K562 (cell line): ENCODE measurements at regions not wholly inside any gene's neighbourhood (a gene's known extent, or its start where the extent isn't known, plus 50 kb on each side); places are given as distances from the start of the nearest gene placed in this dataset.

Experiments
- BACH1 ChIP-seq: fragments of 200-800 bp; sonication (Bioruptor generic); IDR thresholded peaks from 2 replicates; pipeline ENCODE4 v1.6.1; 2016; ENCODE audit warnings: missing genetic modification characterization, missing compliant biosample characterization
- CAMTA2 ChIP-seq: fragments of 250-450 bp; sonication (Bioruptor Pico); conservative IDR thresholded peaks from 2 replicates; pipeline ENCODE4 v1.5.1; 2022
- ELF2 ChIP-seq: fragments of 250-450 bp; sonication (Bioruptor Pico); IDR thresholded peaks from 2 replicates; pipeline ENCODE4 v1.5.0; 2021; ENCODE audit warnings: mild to moderate bottlenecking
- ESRRA ChIP-seq: fragments of 450-650 bp; IDR thresholded peaks from 2 replicates; pipeline ENCODE4 v1.6.1; 2014; ENCODE audit warnings: low read depth, mild to moderate bottlenecking, moderate library complexity, borderline replicate concordance
- ESRRB ChIP-seq: fragments of 250-450 bp; sonication (Bioruptor Pico); IDR thresholded peaks from 2 replicates; pipeline ENCODE4 v1.5.0; 2020; ENCODE audit warnings: mild to moderate bottlenecking, moderate library complexity, borderline replicate concordance
- HMGN3 ChIP-seq: IDR thresholded peaks from 2 replicates; pipeline ENCODE4 v1.6.1; 2011; ENCODE audit warnings: borderline replicate concordance, low read depth, mild to moderate bottlenecking, mixed read lengths, low read length; ENCODE audit not compliant: insufficient read length; ENCODE audit errors: extremely low read depth
- HNRNPH1 ChIP-seq: fragments of 200-400 bp; formaldehyde crosslinking; optimal IDR thresholded peaks from 2 replicates; pipeline ENCODE3; 2017; ENCODE audit warnings: low read depth, mild to moderate bottlenecking, low read length, moderate library complexity
- ILK ChIP-seq: fragments of 450-650 bp; IDR thresholded peaks from 2 replicates; pipeline ENCODE4 v1.6.1; 2016; ENCODE audit warnings: missing genetic modification characterization, low read depth, mild to moderate bottlenecking, missing compliant biosample characterization, moderate library complexity, borderline replicate concordance
- JUND ChIP-seq, 2 experiments: IDR thresholded peaks; 2 replicates in 1 of 2; 3 replicates in 1 of 2; pipeline ENCODE4 v1.6.1; 2011; ENCODE audit warnings: borderline replicate concordance in 2 of 2, low read depth in 2 of 2, low read length in 2 of 2, improper control_type of control experiment in 1 of 2, missing biosample characterization in 1 of 2, missing genetic modification characterization in 1 of 2, missing genetic modification reagents in 1 of 2
- KAT2B ChIP-seq: IDR thresholded peaks from one replicate; pipeline ENCODE4 v1.6.1; 2012; ENCODE audit warnings: low read depth, mild to moderate bottlenecking, control low read depth, inconsistent platforms, low read length, moderate library complexity
- KAT8 ChIP-seq: fragments of 450-650 bp; IDR thresholded peaks from 2 replicates; pipeline ENCODE4 v1.6.1; 2016; ENCODE audit warnings: low read depth, mild to moderate bottlenecking
- NFE2L1 ChIP-seq: fragments of 450-650 bp; IDR thresholded peaks from 2 replicates; pipeline ENCODE4 v1.6.1; 2016; ENCODE audit warnings: missing genetic modification characterization, low read depth, mild to moderate bottlenecking, missing compliant biosample characterization, moderate library complexity, borderline replicate concordance
- NRF1 ChIP-seq, 2 experiments: fragments of 450-650 bp; IDR thresholded peaks in 1 of 2; conservative IDR thresholded peaks in 1 of 2; 2 replicates each; pipeline ENCODE4 v1.6.1; 2014; ENCODE audit warnings: mild to moderate bottlenecking in 2 of 2
- POU5F1 ChIP-seq: fragments of 150-350 bp; IDR thresholded peaks from 2 replicates; pipeline ENCODE4 v1.6.1; 2014; ENCODE audit warnings: borderline replicate concordance, low read length, low read depth, mild to moderate bottlenecking; ENCODE audit not compliant: partially characterized antibody
- SETDB1 ChIP-seq: IDR thresholded peaks from one replicate; pipeline ENCODE4 v1.6.1; 2012; ENCODE audit warnings: low read length, control low read depth, inconsistent platforms
- SIN3B ChIP-seq: fragments of 450-650 bp; IDR thresholded peaks from 2 replicates; pipeline ENCODE4 v1.6.1; 2017; ENCODE audit warnings: low read depth, mild to moderate bottlenecking, moderate library complexity
- SIRT6 ChIP-seq: IDR thresholded peaks from one replicate; pipeline ENCODE4 v1.6.1; 2012; ENCODE audit warnings: low read depth, mild to moderate bottlenecking, control low read depth, inconsistent platforms, low read length, moderate library complexity
- SMARCB1 ChIP-seq: IDR thresholded peaks from 2 replicates; pipeline ENCODE4 v1.6.1; 2011; ENCODE audit warnings: improper control_type of control experiment, low read depth; ENCODE audit not compliant: insufficient read length
- SRSF7 ChIP-seq: fragments of 200-400 bp; formaldehyde crosslinking; optimal IDR thresholded peaks from 2 replicates; pipeline ENCODE3; 2017; ENCODE audit warnings: mild to moderate bottlenecking, low read depth, low read length
- TOE1 ChIP-seq, 2 experiments: fragments of 450-650 bp in 1 of 2; sonication (generic) in 1 of 2; formaldehyde crosslinking in 1 of 2; IDR thresholded peaks; 2 replicates each; pipeline versions ENCODE4 v1.7.1 to v1.8.0; 2016 to 2022; ENCODE audit warnings: borderline replicate concordance in 2 of 2, mild to moderate bottlenecking in 2 of 2, antibody characterized with exemption in 1 of 2, inconsistent platforms in 1 of 2, low read depth in 1 of 2, missing genetic modification reagents in 1 of 2, moderate library complexity in 1 of 2
- ZKSCAN8 ChIP-seq: fragments of 200-800 bp; sonication (Bioruptor generic); IDR thresholded peaks from 2 replicates; pipeline ENCODE4 v1.6.1; 2016; ENCODE audit warnings: missing genetic modification characterization, missing compliant biosample characterization
- ZNF316 ChIP-seq: fragments of 450-650 bp; IDR thresholded peaks from 2 replicates; pipeline ENCODE4 v1.6.1; 2016
- ZNF695 ChIP-seq: fragments of 450-650 bp; formaldehyde crosslinking; IDR thresholded peaks from 2 replicates; pipeline ENCODE4 v1.4.0; 2020; ENCODE audit warnings: mild to moderate bottlenecking, moderate library complexity
- TF ChIP-seq, protein P1 (sequence below): fragments of 450-650 bp; conservative IDR thresholded peaks from 2 replicates; pipeline ENCODE4 v1.6.1; 2016; ENCODE audit warnings: missing genetic modification characterization, low read depth, mild to moderate bottlenecking, control low read depth, missing compliant biosample characterization
- TF ChIP-seq, protein P2 (sequence below): fragments of 450-650 bp; IDR thresholded peaks from 2 replicates; pipeline ENCODE4 v1.6.1; 2014; ENCODE audit warnings: low read depth, mild to moderate bottlenecking, moderate library complexity, borderline replicate concordance
- TF ChIP-seq, protein P3 (sequence below): sonication (generic); formaldehyde crosslinking; IDR thresholded peaks from 2 replicates; pipeline ENCODE4 v1.9.0; 2022; ENCODE audit warnings: mild to moderate bottlenecking, missing genetic modification reagents

DNA sequence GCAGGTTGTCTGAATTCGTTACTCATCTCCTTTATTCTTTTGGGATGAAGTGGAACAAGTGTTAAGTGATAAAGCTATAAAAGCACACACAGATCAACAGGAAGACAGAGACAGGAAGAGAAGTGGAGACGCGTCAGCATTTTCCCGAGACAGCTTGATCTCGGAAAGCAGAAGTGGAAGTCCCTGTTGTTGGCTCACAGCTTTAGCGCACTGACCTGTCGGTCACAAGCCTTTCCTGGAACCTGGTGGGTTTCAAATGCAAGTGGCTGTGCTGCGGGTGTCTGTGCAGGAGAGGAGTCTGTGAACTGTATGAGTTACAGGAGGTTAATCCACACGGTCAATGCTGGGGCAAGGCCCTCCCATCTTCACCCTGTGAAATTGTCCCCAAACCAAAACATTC lies 116.6 kb upstream of the PELI1 start (continued):
- TF ChIP-seq NFE2L1 (no peak), SMARCB1 (no peak), ZNF316 (peak; percentile 95), BACH1 (peak; percentile 49; the same call in 1 of the 2 replicates), ZKSCAN8 (CRISPR knock-in tag) (no peak), POU5F1 (no peak), SRSF7 (no peak), HMGN3 (no peak), SETDB1 (no peak), SIN3B (no peak), SIRT6 (no peak), ESRRA (no peak; the same call in 1 of the 2 replicates), HNRNPH1 (no peak), CAMTA2 (CRISPR knock-in tag) (no peak), JUND (IDR thresholded peaks at IDR 0.05; ENCODE audit: borderline replicate concordance, low read depth, low read length) (peak; percentile 37; the same call in 1 of the 2 replicates), JUND (tag; IDR thresholded peaks at IDR 0.05; ENCODE audit: borderline replicate concordance, low read depth, low read length) (peak; percentile 69; the same call in 2 of the 3 replicates), ESRRB (CRISPR knock-in tag) (no peak), KAT2B (no peak), ZNF695 (CRISPR knock-in tag) (no peak), NRF1 (conservative IDR thresholded peaks at IDR 0.05 in 1 of 2, IDR thresholded peaks at IDR 0.05 in 1 of 2) (no peak; a peak in 1 of 4 replicates), KAT8 (no peak), TOE1 (IDR thresholded peaks at IDR 0.05; ENCODE audit: borderline replicate concordance) (0 out of 2 replicates have a peak, but pooled peaks have one; percentile 36), TOE1 (CRISPR knock-in tag; IDR thresholded peaks at IDR 0.05; ENCODE audit: borderline replicate concordance, low read depth) (no peak), ELF2 (CRISPR knock-in tag) (no peak), ILK (tag) (no peak)
- TF ChIP-seq, protein P1, sequence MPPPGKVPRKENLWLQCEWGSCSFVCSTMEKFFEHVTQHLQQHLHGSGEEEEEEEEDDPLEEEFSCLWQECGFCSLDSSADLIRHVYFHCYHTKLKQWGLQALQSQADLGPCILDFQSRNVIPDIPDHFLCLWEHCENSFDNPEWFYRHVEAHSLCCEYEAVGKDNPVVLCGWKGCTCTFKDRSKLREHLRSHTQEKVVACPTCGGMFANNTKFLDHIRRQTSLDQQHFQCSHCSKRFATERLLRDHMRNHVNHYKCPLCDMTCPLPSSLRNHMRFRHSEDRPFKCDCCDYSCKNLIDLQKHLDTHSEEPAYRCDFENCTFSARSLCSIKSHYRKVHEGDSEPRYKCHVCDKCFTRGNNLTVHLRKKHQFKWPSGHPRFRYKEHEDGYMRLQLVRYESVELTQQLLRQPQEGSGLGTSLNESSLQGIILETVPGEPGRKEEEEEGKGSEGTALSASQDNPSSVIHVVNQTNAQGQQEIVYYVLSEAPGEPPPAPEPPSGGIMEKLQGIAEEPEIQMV: no peak
- TF ChIP-seq, protein P2, sequence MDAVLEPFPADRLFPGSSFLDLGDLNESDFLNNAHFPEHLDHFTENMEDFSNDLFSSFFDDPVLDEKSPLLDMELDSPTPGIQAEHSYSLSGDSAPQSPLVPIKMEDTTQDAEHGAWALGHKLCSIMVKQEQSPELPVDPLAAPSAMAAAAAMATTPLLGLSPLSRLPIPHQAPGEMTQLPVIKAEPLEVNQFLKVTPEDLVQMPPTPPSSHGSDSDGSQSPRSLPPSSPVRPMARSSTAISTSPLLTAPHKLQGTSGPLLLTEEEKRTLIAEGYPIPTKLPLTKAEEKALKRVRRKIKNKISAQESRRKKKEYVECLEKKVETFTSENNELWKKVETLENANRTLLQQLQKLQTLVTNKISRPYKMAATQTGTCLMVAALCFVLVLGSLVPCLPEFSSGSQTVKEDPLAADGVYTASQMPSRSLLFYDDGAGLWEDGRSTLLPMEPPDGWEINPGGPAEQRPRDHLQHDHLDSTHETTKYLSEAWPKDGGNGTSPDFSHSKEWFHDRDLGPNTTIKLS: no peak; the same call in 1 of the 2 replicates
- TF ChIP-seq, protein P3, sequence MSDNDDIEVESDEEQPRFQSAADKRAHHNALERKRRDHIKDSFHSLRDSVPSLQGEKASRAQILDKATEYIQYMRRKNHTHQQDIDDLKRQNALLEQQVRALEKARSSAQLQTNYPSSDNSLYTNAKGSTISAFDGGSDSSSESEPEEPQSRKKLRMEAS (CRISPR knock-in tag): no peak
